HL-60 (cell line): ENCODE measurements at regions not wholly inside any gene's neighbourhood (a gene's known extent, or its start where the extent isn't known, plus 50 kb on each side); places are given as distances from the start of the nearest gene placed in this dataset.
"Not testable (repeated sequence)": the region's sequence is repeated elsewhere in the genome, so short reads cannot be mapped to it uniquely, and the experiment has no call there.

ENCODE experiments used
- CTCF ChIP-seq: IDR thresholded peaks from one replicate; pipeline ENCODE4 v1.5.1; 2011; ENCODE audit warnings: low read length, control low read depth, inconsistent platforms; ENCODE audit not compliant: insufficient read depth
- POLR2AphosphoS5 ChIP-seq: IDR thresholded peaks from 2 replicates; pipeline ENCODE4 v1.6.1; 2012; ENCODE audit warnings: low read depth
- SPI1 ChIP-seq: IDR thresholded peaks from 2 replicates; pipeline ENCODE4 v1.6.1; 2012; ENCODE audit warnings: low read depth, mild to moderate bottlenecking, borderline replicate concordance

- not testable (repeated sequence) for TF ChIP-seq CTCF, SPI1, POLR2AphosphoS5
Measured at GRCh38 chr13:16113391-16113790, 3068.2 kb downstream of the TUBA3C start.
